K562 (cell line): ENCODE measurements at regions not wholly inside any gene's neighbourhood (a gene's known extent, or its start where the extent isn't known, plus 50 kb on each side); places are given as distances from the start of the nearest gene placed in this dataset.
"Not testable (repeated sequence)": the region's sequence is repeated elsewhere in the genome, so short reads cannot be mapped to it uniquely, and the experiment has no call there.

ENCODE experiments used
- ESRRA ChIP-seq: fragments of 450-650 bp; IDR thresholded peaks from 2 replicates; pipeline ENCODE4 v1.6.1; 2014; ENCODE audit warnings: low read depth, mild to moderate bottlenecking, moderate library complexity, borderline replicate concordance
- EZH2 ChIP-seq: IDR thresholded peaks from 2 replicates; pipeline ENCODE4 v1.6.1; 2012; ENCODE audit warnings: low read depth, mild to moderate bottlenecking, inconsistent platforms, low read length, borderline replicate concordance
- JUNB ChIP-seq: fragments of 450-650 bp; formaldehyde crosslinking; conservative IDR thresholded peaks from 2 replicates; pipeline ENCODE4 v1.4.0; 2020; ENCODE audit warnings: mild to moderate bottlenecking
- JUND ChIP-seq, 2 experiments: IDR thresholded peaks; 2 replicates in 1 of 2; 3 replicates in 1 of 2; pipeline ENCODE4 v1.6.1; 2011; ENCODE audit warnings: borderline replicate concordance in 2 of 2, low read depth in 2 of 2, low read length in 2 of 2, improper control_type of control experiment in 1 of 2, missing biosample characterization in 1 of 2, missing genetic modification characterization in 1 of 2, missing genetic modification reagents in 1 of 2
- POLR2H ChIP-seq: IDR thresholded peaks from 2 replicates; pipeline ENCODE4 v1.6.1; 2016; ENCODE audit warnings: missing genetic modification characterization, low read depth, mild to moderate bottlenecking, control low read depth, missing compliant biosample characterization, moderate library complexity
- SRSF9 ChIP-seq: fragments of 200-400 bp; formaldehyde crosslinking; IDR thresholded peaks from 2 replicates; pipeline ENCODE4 v1.6.1; 2017; ENCODE audit warnings: low read depth, low read length, borderline replicate concordance
- ZNF561 ChIP-seq: fragments of 450-650 bp; formaldehyde crosslinking; conservative IDR thresholded peaks from 2 replicates; pipeline ENCODE4 v1.4.0; 2020; ENCODE audit warnings: mild to moderate bottlenecking, moderate library complexity
- ZNF707 ChIP-seq: fragments of 250-450 bp; sonication (Bioruptor Pico); conservative IDR thresholded peaks from 2 replicates; pipeline ENCODE4 v1.8.0; 2022; ENCODE audit warnings: inconsistent platforms, mild to moderate bottlenecking, moderate library complexity
- TF ChIP-seq, protein P1 (sequence below): fragments of 450-650 bp; IDR thresholded peaks from 2 replicates; pipeline ENCODE4 v1.6.1; 2016; ENCODE audit warnings: borderline replicate concordance
- TF ChIP-seq, protein P2 (sequence below), 3 experiments: IDR thresholded peaks in 2 of 3; conservative IDR thresholded peaks in 1 of 3; 2 replicates each; pipeline ENCODE4 v1.5.1; 2011 to 2012; ENCODE audit warnings: low read length in 3 of 3, mild to moderate bottlenecking in 3 of 3, control low read depth in 2 of 3, improper control_type of control experiment in 1 of 3, inconsistent platforms in 1 of 3, low read depth in 1 of 3, mixed read lengths in 1 of 3, moderate library complexity in 1 of 3; ENCODE audit not compliant: insufficient read depth in 2 of 3

GRCh38 chr4:3636020-3636419, 103.8 kb upstream of the LRPAP1 start:
- not testable (repeated sequence) for TF ChIP-seq POLR2H; JUND (IDR thresholded peaks at IDR 0.05; ENCODE audit: borderline replicate concordance, low read depth, low read length); JUND (tag; IDR thresholded peaks at IDR 0.05; ENCODE audit: borderline replicate concordance, low read depth, low read length); ESRRA; JUNB (CRISPR knock-in tag); ZNF707 (CRISPR knock-in tag); EZH2; SRSF9; ZNF561 (CRISPR knock-in tag)
- TF ChIP-seq, protein P1, sequence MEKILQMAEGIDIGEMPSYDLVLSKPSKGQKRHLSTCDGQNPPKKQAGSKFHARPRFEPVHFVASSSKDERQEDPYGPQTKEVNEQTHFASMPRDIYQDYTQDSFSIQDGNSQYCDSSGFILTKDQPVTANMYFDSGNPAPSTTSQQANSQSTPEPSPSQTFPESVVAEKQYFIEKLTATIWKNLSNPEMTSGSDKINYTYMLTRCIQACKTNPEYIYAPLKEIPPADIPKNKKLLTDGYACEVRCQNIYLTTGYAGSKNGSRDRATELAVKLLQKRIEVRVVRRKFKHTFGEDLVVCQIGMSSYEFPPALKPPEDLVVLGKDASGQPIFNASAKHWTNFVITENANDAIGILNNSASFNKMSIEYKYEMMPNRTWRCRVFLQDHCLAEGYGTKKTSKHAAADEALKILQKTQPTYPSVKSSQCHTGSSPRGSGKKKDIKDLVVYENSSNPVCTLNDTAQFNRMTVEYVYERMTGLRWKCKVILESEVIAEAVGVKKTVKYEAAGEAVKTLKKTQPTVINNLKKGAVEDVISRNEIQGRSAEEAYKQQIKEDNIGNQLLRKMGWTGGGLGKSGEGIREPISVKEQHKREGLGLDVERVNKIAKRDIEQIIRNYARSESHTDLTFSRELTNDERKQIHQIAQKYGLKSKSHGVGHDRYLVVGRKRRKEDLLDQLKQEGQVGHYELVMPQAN = not testable (repeated sequence)
- TF ChIP-seq, protein P2, sequence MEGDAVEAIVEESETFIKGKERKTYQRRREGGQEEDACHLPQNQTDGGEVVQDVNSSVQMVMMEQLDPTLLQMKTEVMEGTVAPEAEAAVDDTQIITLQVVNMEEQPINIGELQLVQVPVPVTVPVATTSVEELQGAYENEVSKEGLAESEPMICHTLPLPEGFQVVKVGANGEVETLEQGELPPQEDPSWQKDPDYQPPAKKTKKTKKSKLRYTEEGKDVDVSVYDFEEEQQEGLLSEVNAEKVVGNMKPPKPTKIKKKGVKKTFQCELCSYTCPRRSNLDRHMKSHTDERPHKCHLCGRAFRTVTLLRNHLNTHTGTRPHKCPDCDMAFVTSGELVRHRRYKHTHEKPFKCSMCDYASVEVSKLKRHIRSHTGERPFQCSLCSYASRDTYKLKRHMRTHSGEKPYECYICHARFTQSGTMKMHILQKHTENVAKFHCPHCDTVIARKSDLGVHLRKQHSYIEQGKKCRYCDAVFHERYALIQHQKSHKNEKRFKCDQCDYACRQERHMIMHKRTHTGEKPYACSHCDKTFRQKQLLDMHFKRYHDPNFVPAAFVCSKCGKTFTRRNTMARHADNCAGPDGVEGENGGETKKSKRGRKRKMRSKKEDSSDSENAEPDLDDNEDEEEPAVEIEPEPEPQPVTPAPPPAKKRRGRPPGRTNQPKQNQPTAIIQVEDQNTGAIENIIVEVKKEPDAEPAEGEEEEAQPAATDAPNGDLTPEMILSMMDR (IDR thresholded peaks at IDR 0.05 in 2 of 3, conservative IDR thresholded peaks at IDR 0.05 in 1 of 3; ENCODE audit: insufficient read depth in 2 of 3, low read depth in 1 of 3, low read length in 3 of 3) = not testable (repeated sequence)
